Neural progenitor cell (in vitro differentiated cells): ENCODE measurements at regions not wholly inside any gene's neighbourhood (a gene's known extent, or its start where the extent isn't known, plus 50 kb on each side); places are given as distances from the start of the nearest gene placed in this dataset.
A peak's percentile ranks its signal among the peaks of the same experiment; 100 is the strongest.

ENCODE experiments used
- DNase-seq: peaks from one replicate; pipeline ENCODE4 v3.0.0-alpha.2; 2016; ENCODE audit warnings: low spot score
- H2AFZ ChIP-seq: fragments of 200-600 bp; sonication (generic); replicated peaks from 2 replicates; pipeline ENCODE4 v1.6.1; 2016; ENCODE audit warnings: antibody characterized with exemption
- H3F3A ChIP-seq: fragments of 200-600 bp; sonication (generic); 2 replicates; pipeline ENCODE4 v1.6.1; 2016; ENCODE audit warnings: antibody characterized with exemption, low read depth
- H3K27ac ChIP-seq: fragments of 200-600 bp; sonication (generic); 2 replicates; pipeline ENCODE4 v1.5.1; 2016; ENCODE audit warnings: mild to moderate bottlenecking
- H3K27me3 ChIP-seq: fragments of 200-600 bp; sonication (generic); 2 replicates; pipeline ENCODE4 v1.6.1; 2016; ENCODE audit warnings: mild to moderate bottlenecking, moderate library complexity
- H3K36me3 ChIP-seq: fragments of 200-600 bp; sonication (generic); 2 replicates; pipeline ENCODE4 v1.5.1; 2016
- H3K4me1 ChIP-seq: fragments of 200-600 bp; sonication (generic); 2 replicates; pipeline ENCODE4 v1.6.1; 2016; ENCODE audit warnings: mixed run types
- H3K4me2 ChIP-seq: fragments of 200-600 bp; sonication (generic); 2 replicates; pipeline ENCODE4 v1.6.1; 2016
- H3K4me3 ChIP-seq: fragments of 200-600 bp; sonication (generic); 2 replicates; pipeline ENCODE4 v1.5.1; 2016
- H3K79me2 ChIP-seq: fragments of 200-600 bp; sonication (generic); 2 replicates; pipeline ENCODE4 v1.6.1; 2016; ENCODE audit warnings: low read depth
- H3K9ac ChIP-seq: fragments of 200-600 bp; sonication (generic); 2 replicates; pipeline ENCODE4 v1.6.1; 2016
- H3K9me3 ChIP-seq: fragments of 200-600 bp; sonication (generic); 2 replicates; pipeline ENCODE4 v1.5.1; 2016; ENCODE audit warnings: low read depth
- H4K20me1 ChIP-seq: fragments of 200-600 bp; sonication (generic); 2 replicates; pipeline ENCODE4 v1.6.1; 2016; ENCODE audit warnings: low read depth
- H3K27ac Mint-ChIP-seq: 3 replicates; pipeline ENCODE4 v1.8.0; 2021; ENCODE audit warnings: mixed read lengths
- H3K27me3 Mint-ChIP-seq: 2 replicates; pipeline ENCODE4 v1.8.0; 2022; ENCODE audit warnings: low read depth, mild to moderate bottlenecking, inconsistent platforms, moderate library complexity, mixed read lengths; ENCODE audit not compliant: insufficient read depth
- H3K36me3 Mint-ChIP-seq: 3 replicates; pipeline ENCODE4 v1.8.0; 2021; ENCODE audit warnings: mixed read lengths
- H3K4me1 Mint-ChIP-seq: 3 replicates; pipeline ENCODE4 v1.8.0; 2021; ENCODE audit warnings: mixed read lengths
- H3K4me3 Mint-ChIP-seq: 3 replicates; pipeline ENCODE4 v1.8.0; 2021; ENCODE audit warnings: mild to moderate bottlenecking, moderate library complexity, mixed read lengths
- H3K9me3 Mint-ChIP-seq: 3 replicates; pipeline ENCODE4 v1.8.0; 2020; ENCODE audit warnings: mixed read lengths
- CTCF ChIP-seq: fragments of 200-600 bp; sonication (generic); IDR thresholded peaks from 2 replicates; pipeline ENCODE4 v1.5.1; 2017; ENCODE audit warnings: antibody characterized with exemption, mild to moderate bottlenecking
- EZH2 ChIP-seq: fragments of 200-600 bp; sonication (generic); IDR thresholded peaks from 2 replicates; pipeline ENCODE4 v1.6.1; 2017; ENCODE audit warnings: antibody characterized with exemption, mild to moderate bottlenecking, moderate library complexity
- EZH2phosphoT487 ChIP-seq: fragments of 200-600 bp; sonication (generic); IDR thresholded peaks from 2 replicates; pipeline ENCODE4 v1.6.1; 2017; ENCODE audit warnings: antibody characterized with exemption

DNA sequence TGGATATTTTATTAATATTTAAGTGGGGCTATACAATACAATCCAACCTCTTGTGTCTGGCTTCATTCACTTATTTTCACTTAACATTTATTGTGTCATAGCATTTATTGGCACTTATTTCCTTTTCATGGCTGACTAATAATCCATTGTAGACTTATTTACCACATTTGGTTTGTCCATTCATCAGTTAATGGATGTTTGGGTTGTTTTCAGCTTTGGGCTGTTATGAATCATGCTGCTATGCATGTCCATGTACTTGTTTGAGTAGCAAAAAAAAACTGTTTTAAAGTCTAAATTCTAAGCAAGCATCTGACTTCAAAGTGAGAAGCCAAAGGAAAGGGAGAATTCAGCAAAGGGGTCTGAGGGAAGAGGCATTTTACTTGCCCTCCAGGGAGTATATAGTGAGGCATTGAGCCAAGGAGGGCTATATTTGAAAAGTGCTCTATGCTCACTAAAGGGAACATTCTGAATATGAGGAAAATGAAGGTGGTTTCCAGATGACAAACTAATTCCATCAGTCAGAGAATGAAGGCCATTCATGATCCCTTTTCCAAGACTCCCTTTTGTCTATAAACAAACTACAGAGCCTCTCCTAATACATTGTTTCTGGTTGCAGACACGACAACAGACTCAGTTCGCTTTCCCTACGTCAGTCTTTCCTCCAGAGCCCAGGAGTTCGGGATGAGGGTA is 532.8 kb upstream of the KLF4 start:
- H3K4me3 Mint-ChIP-seq = no peak overlapping the region
- Histone ChIP-seq H3K27me3 (no peaks in the 10 kb centered on the region), H3K79me2 (no peaks in the 10 kb centered on the region), H2AFZ (no peak overlapping the region), H3K4me3 (no peak overlapping the region), H3K36me3 (no peaks in the 10 kb centered on the region), H3F3A (no peaks in the 10 kb centered on the region), H3K9ac (no peak overlapping the region), H3K9me3 (no peaks in the 10 kb centered on the region), H3K4me1 (peaks cover 5% of the 10 kb centered on the region), H4K20me1 (no peaks in the 10 kb centered on the region), H3K4me2 (no peak overlapping the region), H3K27ac (no peak overlapping the region)
- H3K27me3 Mint-ChIP-seq = no peaks in the 10 kb centered on the region
- no peaks in the 10 kb centered on the region for H3K36me3 Mint-ChIP-seq
- peak overlapping the region; percentile 33 for H3K27ac Mint-ChIP-seq
- peaks cover 11% of the 10 kb centered on the region for H3K4me1 Mint-ChIP-seq
- peaks cover 2% of the 10 kb centered on the region for H3K9me3 Mint-ChIP-seq
- DNase-seq = no peak
- TF ChIP-seq EZH2phosphoT487 (no peak), CTCF (no peak), EZH2 (no peak)

DNA sequence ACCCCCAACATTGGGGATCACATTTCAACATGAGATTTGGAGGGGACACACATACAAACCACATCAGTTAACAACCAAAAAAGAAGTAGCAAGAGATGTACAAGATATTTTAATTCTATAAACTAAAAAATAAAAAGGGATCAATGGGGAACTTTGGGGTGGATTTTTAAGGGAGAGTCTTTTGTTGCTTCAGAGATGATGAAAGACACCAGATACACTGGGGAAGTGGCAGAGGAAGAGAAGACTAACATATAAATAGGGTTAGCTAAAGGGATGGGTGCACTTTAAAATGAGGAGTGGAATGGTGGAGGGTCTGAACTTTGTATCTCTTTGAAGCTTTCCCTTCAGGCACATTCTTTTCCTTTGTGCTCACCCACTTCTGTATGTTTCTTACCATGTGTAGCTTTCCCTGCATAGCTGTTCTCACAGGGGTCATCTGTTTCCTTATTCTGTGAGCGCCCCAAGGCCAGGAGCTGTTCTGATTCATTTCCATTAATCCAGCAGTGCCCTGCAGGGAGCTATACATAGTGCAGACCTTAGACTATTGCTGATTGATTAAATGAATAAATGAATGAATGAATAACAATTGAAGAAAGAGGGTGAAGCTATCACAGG is 531.6 kb upstream of the KLF4 start:
- H3K4me1 ChIP-seq = peaks cover 10% of the 10 kb centered on the region
- TF ChIP-seq EZH2phosphoT487 (no peak), CTCF (no peak), EZH2 (no peak)
- DNase-seq = no peak
- no peak overlapping the region for H3K9ac ChIP-seq
- no peaks in the 10 kb centered on the region for H3K36me3 ChIP-seq
- H3K9me3 Mint-ChIP-seq = peaks cover 2% of the 10 kb centered on the region
- no peaks in the 10 kb centered on the region for H4K20me1 ChIP-seq
- no peaks in the 10 kb centered on the region for H3F3A ChIP-seq
- H2AFZ ChIP-seq = no peak overlapping the region
- no peak overlapping the region for H3K27ac ChIP-seq
- H3K4me3 Mint-ChIP-seq = no peak overlapping the region
- no peak overlapping the region for H3K4me2 ChIP-seq
- H3K27me3 ChIP-seq = no peaks in the 10 kb centered on the region
- H3K4me1 Mint-ChIP-seq = peaks cover 19% of the 10 kb centered on the region
- peak overlapping the region; percentile 89 for H3K27ac Mint-ChIP-seq
- no peaks in the 10 kb centered on the region for H3K79me2 ChIP-seq
- no peaks in the 10 kb centered on the region for H3K36me3 Mint-ChIP-seq
- no peak overlapping the region for H3K4me3 ChIP-seq
- no peaks in the 10 kb centered on the region for H3K9me3 ChIP-seq
- no peaks in the 10 kb centered on the region for H3K27me3 Mint-ChIP-seq

GRCh38 chr9:108019821-108020220 is 530.3 kb upstream of the KLF4 start:
- H3K4me3 Mint-ChIP-seq = no peak overlapping the region

More at GRCh38 chr9:108019821-108020220, 530.3 kb upstream of the KLF4 start:
- Mint-ChIP-seq H3K27me3 (no peaks in the 10 kb centered on the region), H3K36me3 (no peaks in the 10 kb centered on the region), H3K27ac (no peak overlapping the region), H3K4me1 (peaks cover 19% of the 10 kb centered on the region), H3K9me3 (peaks cover 2% of the 10 kb centered on the region)
- Histone ChIP-seq H3K4me2 (no peak overlapping the region), H3K27me3 (no peaks in the 10 kb centered on the region), H3K4me1 (peaks cover 10% of the 10 kb centered on the region), H3K36me3 (no peaks in the 10 kb centered on the region), H3F3A (no peaks in the 10 kb centered on the region), H3K4me3 (no peak overlapping the region), H4K20me1 (no peaks in the 10 kb centered on the region), H3K9ac (no peak overlapping the region), H2AFZ (no peak overlapping the region), H3K9me3 (no peaks in the 10 kb centered on the region), H3K79me2 (no peaks in the 10 kb centered on the region), H3K27ac (no peak overlapping the region)
- TF ChIP-seq EZH2phosphoT487 = no peak
- TF ChIP-seq CTCF = no peak
- TF ChIP-seq EZH2 = no peak
- DNase-seq = no peak
